HEK293 (cell line): ENCODE measurements at regions not wholly inside any gene's neighbourhood (a gene's known extent, or its start where the extent isn't known, plus 50 kb on each side); places are given as distances from the start of the nearest gene placed in this dataset.
A peak's percentile ranks its signal among the peaks of the same experiment; 100 is the strongest.

Experiments used
- CTCF ChIA-PET: fragments of 350-600 bp; formaldehyde crosslinking; extraction: SDS; loops from one replicate; lab custom pipeline; 2021; ENCODE audit warnings: antibody characterized with exemption; lab: Yijun Ruan, JAX
- POLR2A ChIA-PET: fragments of 300-600 bp; formaldehyde crosslinking; extraction: SDS; loops from one replicate; lab custom pipeline; 2020; ENCODE audit warnings: antibody characterized with exemption, inconsistent platforms; lab: Yijun Ruan, JAX
- H3K27ac ChIP-seq: fragments of 200-500 bp; sonication (Bioruptor generic); 2 replicates; pipeline ENCODE4 v1.5.1; 2014; ENCODE audit warnings: low read depth, low read length, control low read depth, inconsistent platforms; ENCODE audit errors: extremely low read depth
- H3K36me3 ChIP-seq, 2 experiments: fragments of 200-500 bp in 1 of 2; sonication (Bioruptor generic) in 1 of 2; 1 replicate in 1 of 2; 2 replicates in 1 of 2; pipeline ENCODE4 v1.5.1; 2014 to 2017; ENCODE audit warnings: inconsistent platforms in 2 of 2, low read length in 2 of 2; ENCODE audit not compliant: control insufficient read depth in 2 of 2, insufficient read depth in 1 of 2
- H3K4me1 ChIP-seq: fragments of 200-500 bp; sonication (Bioruptor generic); 2 replicates; pipeline ENCODE4 v1.5.1; 2014; ENCODE audit warnings: mild to moderate bottlenecking, low read length, inconsistent platforms; ENCODE audit not compliant: control insufficient read depth, insufficient read depth
- H3K4me3 ChIP-seq: 2 replicates; pipeline ENCODE4 v1.5.1; 2011; ENCODE audit warnings: low read depth, mild to moderate bottlenecking, control low read depth, low read length, moderate library complexity
- H3K9me3 ChIP-seq: fragments of 200-500 bp; sonication (Bioruptor generic); 2 replicates; pipeline ENCODE4 v1.5.1; 2014; ENCODE audit warnings: low read depth, low read length, inconsistent platforms; ENCODE audit not compliant: control insufficient read depth, insufficient read depth
- EGR2 ChIP-seq: fragments of 450-650 bp; formaldehyde crosslinking; IDR thresholded peaks from 2 replicates; pipeline ENCODE4 v1.5.1; 2016; ENCODE audit warnings: low read depth, missing biosample characterization, missing genetic modification characterization
- PRDM1 ChIP-seq: fragments of 450-650 bp; formaldehyde crosslinking; IDR thresholded peaks from 2 replicates; pipeline ENCODE4; 2016; ENCODE audit warnings: missing biosample characterization, missing genetic modification characterization
- REPIN1 ChIP-seq: fragments of 450-650 bp; formaldehyde crosslinking; IDR thresholded peaks from 2 replicates; pipeline ENCODE4 v1.5.1; 2017; ENCODE audit warnings: missing biosample characterization, missing genetic modification characterization, low read depth
- TRIM28 ChIP-seq: IDR thresholded peaks from 2 replicates; pipeline ENCODE4 v1.6.1; 2011; ENCODE audit warnings: low read length, control low read depth, borderline replicate concordance
- ZFHX2 ChIP-seq: fragments of 450-650 bp; formaldehyde crosslinking; conservative IDR thresholded peaks from 2 replicates; pipeline ENCODE4 v1.5.1; 2016; ENCODE audit warnings: missing biosample characterization, missing genetic modification characterization
- ZNF175 ChIP-seq: fragments of 450-650 bp; formaldehyde crosslinking; IDR thresholded peaks from 2 replicates; pipeline ENCODE4 v1.5.1; 2016; ENCODE audit warnings: missing biosample characterization, missing genetic modification characterization
- ZNF324 ChIP-seq: fragments of 450-650 bp; formaldehyde crosslinking; IDR thresholded peaks from 2 replicates; pipeline ENCODE4 v1.5.1; 2016; ENCODE audit warnings: missing biosample characterization, missing genetic modification characterization
- ZNF366 ChIP-seq: fragments of 450-650 bp; formaldehyde crosslinking; conservative IDR thresholded peaks from 2 replicates; pipeline ENCODE4 v1.5.1; 2016; ENCODE audit warnings: missing biosample characterization, missing genetic modification characterization
- ZNF548 ChIP-seq: fragments of 450-650 bp; formaldehyde crosslinking; IDR thresholded peaks from 2 replicates; pipeline ENCODE4 v1.5.1; 2016; ENCODE audit warnings: missing biosample characterization, missing genetic modification characterization
- ZNF623 ChIP-seq: fragments of 450-650 bp; formaldehyde crosslinking; IDR thresholded peaks from 2 replicates; pipeline ENCODE4 v1.5.1; 2016; ENCODE audit warnings: missing biosample characterization, missing genetic modification characterization
- ZNF624 ChIP-seq: fragments of 450-650 bp; formaldehyde crosslinking; IDR thresholded peaks from 2 replicates; pipeline ENCODE4 v1.5.1; 2017; ENCODE audit warnings: missing biosample characterization, missing genetic modification characterization
- TF ChIP-seq, protein P1 (sequence below): fragments of 450-650 bp; formaldehyde crosslinking; IDR thresholded peaks from 2 replicates; pipeline ENCODE4 v1.5.1; 2017; ENCODE audit warnings: missing biosample characterization, missing genetic modification characterization
- TF ChIP-seq, protein P2 (sequence below): fragments of 450-650 bp; formaldehyde crosslinking; IDR thresholded peaks from 2 replicates; pipeline ENCODE4 v1.5.1; 2016; ENCODE audit warnings: missing biosample characterization, missing genetic modification characterization
- TF ChIP-seq, protein P3 (sequence below): fragments of 450-650 bp; formaldehyde crosslinking; IDR thresholded peaks from 2 replicates; pipeline ENCODE4 v1.5.1; 2016; ENCODE audit warnings: missing biosample characterization, missing genetic modification characterization
- TF ChIP-seq, protein P4 (sequence below): fragments of 450-650 bp; formaldehyde crosslinking; IDR thresholded peaks from 2 replicates; pipeline ENCODE4 v1.5.1; 2016; ENCODE audit warnings: missing biosample characterization, missing genetic modification characterization

DNA sequence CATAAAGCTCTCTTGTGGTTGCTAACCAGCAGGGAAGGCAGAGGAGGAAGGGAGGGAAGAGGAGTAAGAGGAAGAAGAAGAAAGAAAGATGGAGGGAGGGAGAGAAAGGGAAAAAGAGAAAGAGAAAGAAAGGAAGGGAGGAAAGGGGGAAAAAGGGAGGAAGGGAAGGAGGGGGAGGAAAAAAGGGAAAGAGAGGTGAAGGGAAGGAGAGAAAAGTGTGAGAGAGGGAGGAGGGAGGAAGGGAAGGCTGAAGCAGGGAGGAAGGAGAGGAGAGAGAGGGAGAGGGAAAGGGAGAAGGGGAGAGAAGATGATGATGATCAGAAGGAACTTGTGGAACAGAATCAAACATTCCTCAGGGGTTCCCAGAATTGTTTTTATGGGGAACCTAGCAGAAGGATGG is 57.5 kb upstream of the TOX2 start:
- ChIA-PET POLR2A (no interaction called here), CTCF (interaction anchor here (0.9 kb wide), 2 partner anchors 17 to 120 kb away, joined by 3 to 11 read pairs; no protein-coding TSS in a partner anchor)
- Histone ChIP-seq H3K27ac (no peak overlapping the region), H3K4me1 (no peaks in the 10 kb centered on the region), H3K4me3 (no peak overlapping the region), H3K9me3 (no peaks in the 10 kb centered on the region), H3K36me3 (no peaks in the 10 kb centered on the region)
- no peak for TF ChIP-seq TRIM28
- peak; percentile 99 for TF ChIP-seq PRDM1 (tag by site-specific recombination)
- TF ChIP-seq, protein P1, sequence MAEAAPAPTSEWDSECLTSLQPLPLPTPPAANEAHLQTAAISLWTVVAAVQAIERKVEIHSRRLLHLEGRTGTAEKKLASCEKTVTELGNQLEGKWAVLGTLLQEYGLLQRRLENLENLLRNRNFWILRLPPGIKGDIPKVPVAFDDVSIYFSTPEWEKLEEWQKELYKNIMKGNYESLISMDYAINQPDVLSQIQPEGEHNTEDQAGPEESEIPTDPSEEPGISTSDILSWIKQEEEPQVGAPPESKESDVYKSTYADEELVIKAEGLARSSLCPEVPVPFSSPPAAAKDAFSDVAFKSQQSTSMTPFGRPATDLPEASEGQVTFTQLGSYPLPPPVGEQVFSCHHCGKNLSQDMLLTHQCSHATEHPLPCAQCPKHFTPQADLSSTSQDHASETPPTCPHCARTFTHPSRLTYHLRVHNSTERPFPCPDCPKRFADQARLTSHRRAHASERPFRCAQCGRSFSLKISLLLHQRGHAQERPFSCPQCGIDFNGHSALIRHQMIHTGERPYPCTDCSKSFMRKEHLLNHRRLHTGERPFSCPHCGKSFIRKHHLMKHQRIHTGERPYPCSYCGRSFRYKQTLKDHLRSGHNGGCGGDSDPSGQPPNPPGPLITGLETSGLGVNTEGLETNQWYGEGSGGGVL (tag by site-specific recombination): 0 out of 2 replicates have a peak, but pooled peaks have one; percentile 14
- TF ChIP-seq ZNF366 (tag by site-specific recombination): peak; percentile 84

DNA sequence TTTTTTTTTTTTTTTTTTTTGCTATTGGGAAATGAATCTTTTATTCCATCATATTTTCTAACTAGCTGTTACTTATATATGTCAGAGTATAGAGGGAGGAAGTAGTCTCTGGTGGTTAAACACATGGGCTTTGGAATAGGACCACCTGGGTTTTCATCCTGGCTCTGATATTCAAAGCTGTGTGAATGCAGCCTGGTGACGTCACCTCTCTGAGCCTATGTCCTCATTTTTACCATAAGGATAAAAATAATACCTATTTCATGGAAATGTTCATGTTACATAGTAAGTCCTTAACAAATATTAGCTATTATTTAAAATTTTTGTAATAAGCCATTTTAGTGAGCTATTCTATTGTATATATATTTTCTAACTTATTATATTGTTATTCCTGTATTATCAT is 58.8 kb upstream of the TOX2 start:
- TF ChIP-seq ZFHX2 (tag by site-specific recombination): no peak
- no peak for TF ChIP-seq ZNF623
- TF ChIP-seq, protein P2, sequence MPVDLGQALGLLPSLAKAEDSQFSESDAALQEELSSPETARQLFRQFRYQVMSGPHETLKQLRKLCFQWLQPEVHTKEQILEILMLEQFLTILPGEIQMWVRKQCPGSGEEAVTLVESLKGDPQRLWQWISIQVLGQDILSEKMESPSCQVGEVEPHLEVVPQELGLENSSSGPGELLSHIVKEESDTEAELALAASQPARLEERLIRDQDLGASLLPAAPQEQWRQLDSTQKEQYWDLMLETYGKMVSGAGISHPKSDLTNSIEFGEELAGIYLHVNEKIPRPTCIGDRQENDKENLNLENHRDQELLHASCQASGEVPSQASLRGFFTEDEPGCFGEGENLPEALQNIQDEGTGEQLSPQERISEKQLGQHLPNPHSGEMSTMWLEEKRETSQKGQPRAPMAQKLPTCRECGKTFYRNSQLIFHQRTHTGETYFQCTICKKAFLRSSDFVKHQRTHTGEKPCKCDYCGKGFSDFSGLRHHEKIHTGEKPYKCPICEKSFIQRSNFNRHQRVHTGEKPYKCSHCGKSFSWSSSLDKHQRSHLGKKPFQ: no peak
- TF ChIP-seq, protein P3, sequence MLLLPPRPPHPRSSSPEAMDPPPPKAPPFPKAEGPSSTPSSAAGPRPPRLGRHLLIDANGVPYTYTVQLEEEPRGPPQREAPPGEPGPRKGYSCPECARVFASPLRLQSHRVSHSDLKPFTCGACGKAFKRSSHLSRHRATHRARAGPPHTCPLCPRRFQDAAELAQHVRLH (tag by site-specific recombination): no peak
- TF ChIP-seq, protein P4, sequence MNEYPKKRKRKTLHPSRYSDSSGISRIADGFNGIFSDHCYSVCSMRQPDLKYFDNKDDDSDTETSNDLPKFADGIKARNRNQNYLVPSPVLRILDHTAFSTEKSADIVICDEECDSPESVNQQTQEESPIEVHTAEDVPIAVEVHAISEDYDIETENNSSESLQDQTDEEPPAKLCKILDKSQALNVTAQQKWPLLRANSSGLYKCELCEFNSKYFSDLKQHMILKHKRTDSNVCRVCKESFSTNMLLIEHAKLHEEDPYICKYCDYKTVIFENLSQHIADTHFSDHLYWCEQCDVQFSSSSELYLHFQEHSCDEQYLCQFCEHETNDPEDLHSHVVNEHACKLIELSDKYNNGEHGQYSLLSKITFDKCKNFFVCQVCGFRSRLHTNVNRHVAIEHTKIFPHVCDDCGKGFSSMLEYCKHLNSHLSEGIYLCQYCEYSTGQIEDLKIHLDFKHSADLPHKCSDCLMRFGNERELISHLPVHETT (tag by site-specific recombination): no peak
- TF ChIP-seq ZNF624 (tag by site-specific recombination): no peak
- TF ChIP-seq ZNF175 (tag by site-specific recombination): no peak
- TF ChIP-seq REPIN1 (tag by site-specific recombination): no peak
- H3K9me3 ChIP-seq: no peaks in the 10 kb centered on the region
- no peaks in the 10 kb centered on the region for H3K36me3 ChIP-seq
- CTCF ChIA-PET: interaction anchor here (0.7 to 1.0 kb wide), 2 partner anchors 11 to 101 kb away, joined by 3 to 4 read pairs; no protein-coding TSS in a partner anchor
- no peak overlapping the region for H3K4me3 ChIP-seq
- POLR2A ChIA-PET: no interaction called here
- no peaks in the 10 kb centered on the region for H3K4me1 ChIP-seq
- no peak overlapping the region for H3K27ac ChIP-seq

DNA sequence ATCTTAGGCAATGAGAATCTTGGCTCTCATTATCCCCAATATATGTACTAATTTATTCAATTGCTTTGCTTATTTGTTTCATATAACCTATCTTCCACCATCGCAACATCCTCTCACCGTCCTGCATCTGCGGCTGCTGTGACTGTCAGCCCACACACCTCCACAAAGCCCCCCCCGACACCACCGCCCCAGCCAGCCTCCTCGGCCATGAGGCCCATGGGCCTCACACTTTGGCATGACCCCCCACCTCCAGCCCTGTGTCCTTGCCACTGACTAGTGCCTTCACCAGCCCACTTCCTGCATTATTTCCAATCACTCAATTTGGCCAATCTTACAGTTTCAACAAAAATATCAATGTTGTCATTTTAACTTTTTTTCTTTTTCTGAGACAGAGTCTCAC is 60.7 kb upstream of the TOX2 start:
- CTCF ChIA-PET: no interaction called here
- no peak overlapping the region for H3K27ac ChIP-seq
- H3K4me1 ChIP-seq: peaks cover 12% of the 10 kb centered on the region
- TF ChIP-seq EGR2 (tag by site-specific recombination): peak; percentile 52
- peak; percentile 42 for TF ChIP-seq ZFHX2 (tag by site-specific recombination)
- TF ChIP-seq ZNF324: no peak
- no peak for TF ChIP-seq ZNF548 (tag by site-specific recombination)
- no peaks in the 10 kb centered on the region for H3K9me3 ChIP-seq
- no peak overlapping the region for H3K4me3 ChIP-seq
- POLR2A ChIA-PET: no interaction called here
- H3K36me3 ChIP-seq: no peaks in the 10 kb centered on the region
